ENCODE measurements at regions not wholly inside any gene's neighbourhood (a gene's known extent, or its start where the extent isn't known, plus 50 kb on each side); places are given as distances from the start of the nearest gene placed in this dataset.

DNA sequence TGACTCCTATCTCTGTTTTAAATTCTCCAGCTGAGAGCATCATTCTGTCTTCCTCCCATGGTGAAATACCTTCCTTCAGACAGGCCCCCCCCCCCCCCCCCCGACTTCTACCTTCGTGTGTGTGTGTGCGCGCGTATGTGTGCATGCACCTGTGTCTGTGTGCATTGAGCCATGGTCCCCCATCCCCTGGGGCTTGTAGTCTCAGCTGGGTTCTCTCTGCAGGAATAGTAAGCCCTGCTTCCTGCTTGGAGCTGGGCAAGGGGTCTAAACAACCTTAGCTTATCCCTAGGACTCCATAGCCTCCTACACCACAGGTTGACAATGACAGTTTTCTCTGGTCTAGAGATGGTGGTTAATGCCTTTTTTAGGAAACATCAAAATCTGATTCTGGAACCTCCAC, 427.5 kb upstream of the KLHL29 start (continued):
- TF ChIP-seq ZNF396 (CRISPR knock-in tag; IDR thresholded peaks at IDR 0.05; ENCODE audit: borderline replicate concordance) = no peak
- TF ChIP-seq, protein P1, sequence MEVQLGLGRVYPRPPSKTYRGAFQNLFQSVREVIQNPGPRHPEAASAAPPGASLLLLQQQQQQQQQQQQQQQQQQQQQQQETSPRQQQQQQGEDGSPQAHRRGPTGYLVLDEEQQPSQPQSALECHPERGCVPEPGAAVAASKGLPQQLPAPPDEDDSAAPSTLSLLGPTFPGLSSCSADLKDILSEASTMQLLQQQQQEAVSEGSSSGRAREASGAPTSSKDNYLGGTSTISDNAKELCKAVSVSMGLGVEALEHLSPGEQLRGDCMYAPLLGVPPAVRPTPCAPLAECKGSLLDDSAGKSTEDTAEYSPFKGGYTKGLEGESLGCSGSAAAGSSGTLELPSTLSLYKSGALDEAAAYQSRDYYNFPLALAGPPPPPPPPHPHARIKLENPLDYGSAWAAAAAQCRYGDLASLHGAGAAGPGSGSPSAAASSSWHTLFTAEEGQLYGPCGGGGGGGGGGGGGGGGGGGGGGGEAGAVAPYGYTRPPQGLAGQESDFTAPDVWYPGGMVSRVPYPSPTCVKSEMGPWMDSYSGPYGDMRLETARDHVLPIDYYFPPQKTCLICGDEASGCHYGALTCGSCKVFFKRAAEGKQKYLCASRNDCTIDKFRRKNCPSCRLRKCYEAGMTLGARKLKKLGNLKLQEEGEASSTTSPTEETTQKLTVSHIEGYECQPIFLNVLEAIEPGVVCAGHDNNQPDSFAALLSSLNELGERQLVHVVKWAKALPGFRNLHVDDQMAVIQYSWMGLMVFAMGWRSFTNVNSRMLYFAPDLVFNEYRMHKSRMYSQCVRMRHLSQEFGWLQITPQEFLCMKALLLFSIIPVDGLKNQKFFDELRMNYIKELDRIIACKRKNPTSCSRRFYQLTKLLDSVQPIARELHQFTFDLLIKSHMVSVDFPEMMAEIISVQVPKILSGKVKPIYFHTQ (CRISPR knock-in tag; IDR thresholded peaks at IDR 0.05) = no peak
- TF ChIP-seq E2F4 (CRISPR knock-in tag; IDR thresholded peaks at IDR 0.05; ENCODE audit: borderline replicate concordance, low read depth) = no peak
- no peak for TF ChIP-seq ZNF532 (CRISPR knock-in tag; IDR thresholded peaks at IDR 0.05; ENCODE audit: borderline replicate concordance)
- no peak for TF ChIP-seq SMAD3 (CRISPR knock-in tag; IDR thresholded peaks at IDR 0.05; ENCODE audit: borderline replicate concordance)
- TF ChIP-seq MLX (CRISPR knock-in tag; IDR thresholded peaks at IDR 0.05) = no peak

- TF ChIP-seq NR1H2 (CRISPR knock-in tag; IDR thresholded peaks at IDR 0.05) (no peak), GABPB1 (CRISPR knock-in tag; IDR thresholded peaks at IDR 0.05) (no peak), SMAD3 (CRISPR knock-in tag; IDR thresholded peaks at IDR 0.05; ENCODE audit: borderline replicate concordance) (no peak), TP53 (CRISPR knock-in tag; IDR thresholded peaks at IDR 0.05) (no peak), NR2C2 (CRISPR knock-in tag; IDR thresholded peaks at IDR 0.05) (no peak), E2F4 (CRISPR knock-in tag; IDR thresholded peaks at IDR 0.05; ENCODE audit: borderline replicate concordance, low read depth) (no peak), PRRX2 (CRISPR knock-in tag; IDR thresholded peaks at IDR 0.05) (no peak), SMAD4 (CRISPR knock-in tag; IDR thresholded peaks at IDR 0.05) (no peak), ZNF232 (CRISPR knock-in tag; IDR thresholded peaks at IDR 0.05) (no peak)
- TF ChIP-seq, protein P1 (CRISPR knock-in tag; IDR thresholded peaks at IDR 0.05) = no peak
- TF ChIP-seq, protein P2, sequence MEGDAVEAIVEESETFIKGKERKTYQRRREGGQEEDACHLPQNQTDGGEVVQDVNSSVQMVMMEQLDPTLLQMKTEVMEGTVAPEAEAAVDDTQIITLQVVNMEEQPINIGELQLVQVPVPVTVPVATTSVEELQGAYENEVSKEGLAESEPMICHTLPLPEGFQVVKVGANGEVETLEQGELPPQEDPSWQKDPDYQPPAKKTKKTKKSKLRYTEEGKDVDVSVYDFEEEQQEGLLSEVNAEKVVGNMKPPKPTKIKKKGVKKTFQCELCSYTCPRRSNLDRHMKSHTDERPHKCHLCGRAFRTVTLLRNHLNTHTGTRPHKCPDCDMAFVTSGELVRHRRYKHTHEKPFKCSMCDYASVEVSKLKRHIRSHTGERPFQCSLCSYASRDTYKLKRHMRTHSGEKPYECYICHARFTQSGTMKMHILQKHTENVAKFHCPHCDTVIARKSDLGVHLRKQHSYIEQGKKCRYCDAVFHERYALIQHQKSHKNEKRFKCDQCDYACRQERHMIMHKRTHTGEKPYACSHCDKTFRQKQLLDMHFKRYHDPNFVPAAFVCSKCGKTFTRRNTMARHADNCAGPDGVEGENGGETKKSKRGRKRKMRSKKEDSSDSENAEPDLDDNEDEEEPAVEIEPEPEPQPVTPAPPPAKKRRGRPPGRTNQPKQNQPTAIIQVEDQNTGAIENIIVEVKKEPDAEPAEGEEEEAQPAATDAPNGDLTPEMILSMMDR (IDR thresholded peaks at IDR 0.05) = no peak
- Mint-ChIP-seq H3K4me1 (peaks cover 3% of the 10 kb centered on the region; the same call in 1 of the 2 replicates), H3K27me3 (ENCODE audit: low read depth) (no peaks in the 10 kb centered on the region), H3K36me3 (no peaks in the 10 kb centered on the region), H3K9me3 (peaks cover 6% of the 10 kb centered on the region), H3K27ac (no peak overlapping the region), H3K4me3 (no peak overlapping the region)
- ChIA-PET POLR2A (no interaction called here), CTCF (no interaction called here)
- ATAC-seq = no peak
- no peak for DNase-seq (ENCODE audit: low spot score)
Measured at GRCh38 chr2:22958308-22958707, 426.7 kb upstream of the KLHL29 start.

Data from WTC11 (cell line).